NCI-H82 (cell line): ENCODE measurements at regions not wholly inside any gene's neighbourhood (a gene's known extent, or its start where the extent isn't known, plus 50 kb on each side); places are given as distances from the start of the nearest gene placed in this dataset.
"Not testable (repeated sequence)": the region's sequence is repeated elsewhere in the genome, so short reads cannot be mapped to it uniquely, and the experiment has no call there.

Experiments used
- DNase-seq: peaks from one replicate; lab custom pipeline; 2025; lab: John Stamatoyannopoulos, UW

GRCh38 chr12:41663598-41664265 lies 475.6 kb downstream of the PDZRN4 start:
- peak; percentile 82 for DNase-seq

- peak; percentile 88 for DNase-seq
Observed at GRCh38 chr12:41661141-41661765, 473.1 kb downstream of the PDZRN4 start.

GRCh38 chr12:41656454-41656853 lies 468.3 kb downstream of the PDZRN4 start:
- DNase-seq = no peak

DNA sequence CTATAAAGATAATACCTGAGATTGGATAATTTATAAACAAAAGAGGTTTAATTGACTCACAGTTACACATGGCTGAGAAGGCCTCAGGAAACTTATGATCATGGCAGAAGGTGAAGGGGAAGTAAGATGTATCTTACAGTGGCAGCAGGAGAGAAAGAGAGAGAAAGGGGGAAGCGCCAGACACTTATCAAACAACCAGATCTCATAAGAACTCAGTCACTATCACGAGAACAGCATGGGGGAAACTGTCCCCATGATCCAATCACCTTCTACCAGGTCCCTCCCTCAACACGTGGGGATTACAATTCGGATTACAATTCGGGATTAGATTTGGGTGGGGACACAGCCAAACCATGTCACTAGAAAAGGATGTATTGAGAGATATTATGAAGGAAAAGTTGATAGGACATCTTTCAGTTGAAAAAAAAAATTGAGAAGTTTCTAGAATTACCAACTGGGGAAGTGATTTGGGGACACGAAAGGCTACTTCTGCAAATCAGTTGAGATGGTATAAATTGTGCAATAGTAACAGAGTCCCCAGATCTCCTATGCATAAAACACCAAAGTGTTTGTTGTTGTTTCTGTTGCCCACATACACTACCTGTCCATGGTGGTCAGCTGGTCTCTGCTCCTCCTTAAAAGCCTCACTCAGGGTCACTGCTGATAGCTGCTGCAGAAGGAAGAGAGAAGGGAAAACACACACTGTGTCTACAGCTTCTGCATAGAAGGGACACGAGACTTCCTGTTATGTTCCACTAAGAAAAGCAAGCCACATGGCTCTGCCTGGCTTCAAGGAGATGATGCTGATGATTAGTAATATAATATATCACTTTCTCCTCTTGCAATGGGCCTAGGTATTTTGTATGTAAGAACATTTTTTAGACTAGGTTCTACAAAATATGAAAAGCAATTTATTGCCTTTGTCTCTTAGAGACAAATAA lies 465.5 kb downstream of the PDZRN4 start:
- DNase-seq = no peak

DNA sequence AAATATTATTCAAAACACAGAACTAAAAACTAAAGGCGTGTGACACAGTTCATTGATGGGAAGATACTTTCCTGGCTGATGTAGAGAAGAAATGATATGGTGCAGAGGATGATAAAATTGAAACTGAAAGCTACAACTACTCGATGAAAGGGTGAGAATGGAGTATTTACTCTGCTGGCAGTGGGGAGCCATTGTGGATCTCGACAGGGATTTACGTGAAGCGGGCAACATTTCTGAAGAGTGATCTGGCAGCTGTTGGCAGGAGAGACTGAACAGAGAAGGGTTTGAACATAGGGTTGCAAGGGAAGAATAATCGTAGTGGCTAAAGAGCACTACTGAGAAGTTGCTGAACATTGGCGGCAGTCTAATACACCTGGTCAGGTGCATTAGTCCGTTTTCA lies 464.9 kb downstream of the PDZRN4 start:
- DNase-seq = no peak

GRCh38 chr12:41645624-41646023 lies 457.5 kb downstream of the PDZRN4 start:
- no peak for DNase-seq

DNA sequence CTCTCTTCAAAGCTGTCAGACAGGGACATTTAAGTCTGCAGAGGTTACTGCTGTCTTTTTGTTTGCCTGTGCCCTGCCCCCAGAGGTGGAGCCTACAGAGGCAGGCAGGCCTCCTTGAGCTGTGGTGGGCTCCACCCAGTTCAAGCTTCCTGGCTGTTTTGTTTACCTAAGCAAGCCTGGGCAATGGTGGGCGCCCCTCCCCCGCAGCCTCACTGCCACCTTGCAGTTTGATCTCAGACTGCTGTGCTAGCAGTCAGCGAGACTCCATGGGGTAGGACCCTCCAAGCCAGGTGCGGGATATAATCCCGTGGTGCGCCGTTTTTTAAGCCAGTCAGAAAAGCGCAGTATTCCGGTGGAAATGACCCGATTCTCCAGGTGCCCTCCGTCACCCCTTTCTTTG lies 454.7 kb downstream of the PDZRN4 start:
- not testable (repeated sequence) for DNase-seq

GRCh38 chr12:41636653-41637052 lies 448.5 kb downstream of the PDZRN4 start:
- DNase-seq = no peak

- DNase-seq = no peak
Observed at GRCh38 chr12:41635626-41636364, 447.7 kb downstream of the PDZRN4 start.

DNA sequence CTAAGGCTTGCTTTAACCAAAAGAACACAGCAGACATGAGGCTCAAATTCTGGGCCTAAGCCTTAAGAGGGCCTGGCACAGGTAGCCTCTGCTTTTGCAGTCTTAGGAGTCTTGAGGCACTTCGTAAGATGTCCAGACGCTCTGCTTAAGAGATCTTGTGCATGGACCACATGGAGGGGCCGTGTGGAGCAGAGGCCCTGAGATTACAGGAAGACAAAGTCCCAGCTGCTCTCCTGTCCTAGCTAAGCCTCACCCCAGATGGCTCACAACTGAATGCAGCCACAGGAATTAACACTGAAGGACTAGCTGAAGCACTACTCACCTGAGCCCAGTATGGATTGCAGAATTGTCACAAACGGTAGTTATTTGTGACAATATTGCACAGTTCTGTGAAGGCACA lies 446.0 kb downstream of the PDZRN4 start:
- peak; percentile 98 for DNase-seq

- no peak for DNase-seq
Observed at GRCh38 chr12:41629611-41630010, 441.5 kb downstream of the PDZRN4 start.

- DNase-seq = no peak
Observed at GRCh38 chr12:41627476-41627875, 439.4 kb downstream of the PDZRN4 start.

DNA sequence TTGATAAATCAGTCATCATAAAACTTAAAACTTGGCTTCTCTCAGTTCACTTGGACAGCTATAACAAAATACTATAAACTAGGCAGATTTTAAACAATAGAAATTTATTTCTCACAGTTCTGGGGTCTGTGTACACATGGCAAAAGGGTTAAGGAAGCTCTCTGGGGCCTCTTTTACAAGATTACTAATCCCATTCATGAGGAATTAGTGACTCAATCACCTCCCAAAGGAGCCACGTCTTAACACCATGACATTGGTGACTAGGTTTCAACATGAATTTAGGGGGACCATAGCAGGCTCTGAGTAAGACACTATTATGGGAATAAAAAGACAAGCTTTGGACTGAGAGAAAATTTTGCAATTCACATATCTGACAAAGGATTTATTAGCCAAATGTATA lies 436.5 kb downstream of the PDZRN4 start:
- DNase-seq = peak; percentile 95
